Activated naive CD4-positive, alpha-beta T cell treated with anti-CD3 and anti-CD28 coated beads for 36 hours (primary cell): ENCODE measurements at regions not wholly inside any gene's neighbourhood (a gene's known extent, or its start where the extent isn't known, plus 50 kb on each side); places are given as distances from the start of the nearest gene placed in this dataset.

Source experiments
- CTCF ChIA-PET: fragments of 350-600 bp; sonication (Branson Sonifier 250); formaldehyde crosslinking; loops from one replicate; lab custom pipeline; 2021; ENCODE audit warnings: antibody characterized with exemption; lab: Charles Lee
- DNase-seq: peaks from one replicate; pipeline ENCODE4 v3.0.0-alpha.2; 2020
- H3K27ac Mint-ChIP-seq: one replicate; pipeline ENCODE4 v1.8.0; 2021; ENCODE audit warnings: mild to moderate bottlenecking, mixed read lengths
- H3K27me3 Mint-ChIP-seq: one replicate; pipeline ENCODE4 v1.8.0; 2021; ENCODE audit warnings: low read depth, mixed read lengths
- H3K36me3 Mint-ChIP-seq: one replicate; pipeline ENCODE4 v1.8.0; 2021; ENCODE audit warnings: low read depth, mixed read lengths
- H3K4me1 Mint-ChIP-seq: one replicate; pipeline ENCODE4 v1.8.0; 2021; ENCODE audit warnings: low read depth, mixed read lengths
- H3K4me3 Mint-ChIP-seq: one replicate; pipeline ENCODE4 v1.8.0; 2021; ENCODE audit warnings: mild to moderate bottlenecking, moderate library complexity, mixed read lengths
- H3K9me3 Mint-ChIP-seq: one replicate; pipeline ENCODE4 v1.8.0; 2021; ENCODE audit warnings: mixed read lengths
- intact Hi-C: fragments of 100-400 bp; cut with micrococcal nuclease; formaldehyde crosslinking; loops from one replicate; pipeline ENCODE4 v1.15.1; 2023

DNA sequence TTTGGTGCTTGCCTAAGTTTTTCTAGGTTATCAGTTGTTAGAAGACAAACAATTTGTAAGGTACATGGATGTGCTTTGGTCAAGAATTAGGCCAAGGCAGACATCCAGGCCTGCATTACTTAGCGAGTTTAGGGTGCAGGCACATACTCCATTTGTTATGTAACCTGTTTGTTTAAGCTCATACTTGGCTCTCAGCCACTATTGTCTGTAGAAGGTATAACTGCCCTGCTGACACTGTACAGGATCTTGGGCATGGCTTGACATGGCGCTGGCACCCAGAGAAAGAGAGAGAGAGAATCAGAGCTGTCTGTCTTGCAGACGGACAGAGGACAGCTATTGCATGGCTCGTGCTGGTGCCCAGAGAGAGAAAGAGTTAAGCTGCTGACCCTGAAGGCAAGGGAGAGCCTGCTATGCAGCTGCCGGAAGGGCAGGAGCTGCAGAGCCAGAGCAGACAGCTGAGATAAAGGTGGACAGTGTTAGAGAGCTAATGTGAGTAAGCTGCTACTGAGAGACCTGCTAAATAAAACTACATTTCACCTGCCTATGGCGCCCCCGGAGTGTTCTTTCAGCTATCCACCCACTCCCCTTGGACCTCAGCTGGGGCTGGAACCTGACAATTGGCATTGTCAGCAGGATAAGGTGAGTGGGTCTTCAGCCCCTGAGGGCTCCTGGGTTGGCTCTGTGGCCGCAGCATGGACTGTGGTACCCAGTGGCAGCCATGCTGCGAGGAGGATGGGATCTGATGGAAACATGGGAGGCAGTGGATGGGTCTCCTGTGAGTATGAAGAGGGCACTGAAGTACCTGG is 120.9 kb upstream of the TMEM106B start:
- intact Hi-C loops, result no loop called here
- H3K4me3 Mint-ChIP-seq, result no peak overlapping the region
- no peaks in the 10 kb centered on the region for H3K36me3 Mint-ChIP-seq
- H3K27me3 Mint-ChIP-seq, result no peaks in the 10 kb centered on the region
- DNase-seq, result no peak
- peaks cover 3% of the 10 kb centered on the region for H3K9me3 Mint-ChIP-seq
- CTCF ChIA-PET, result no interaction called here
- H3K4me1 Mint-ChIP-seq, result no peaks in the 10 kb centered on the region
- no peak overlapping the region for H3K27ac Mint-ChIP-seq

DNA sequence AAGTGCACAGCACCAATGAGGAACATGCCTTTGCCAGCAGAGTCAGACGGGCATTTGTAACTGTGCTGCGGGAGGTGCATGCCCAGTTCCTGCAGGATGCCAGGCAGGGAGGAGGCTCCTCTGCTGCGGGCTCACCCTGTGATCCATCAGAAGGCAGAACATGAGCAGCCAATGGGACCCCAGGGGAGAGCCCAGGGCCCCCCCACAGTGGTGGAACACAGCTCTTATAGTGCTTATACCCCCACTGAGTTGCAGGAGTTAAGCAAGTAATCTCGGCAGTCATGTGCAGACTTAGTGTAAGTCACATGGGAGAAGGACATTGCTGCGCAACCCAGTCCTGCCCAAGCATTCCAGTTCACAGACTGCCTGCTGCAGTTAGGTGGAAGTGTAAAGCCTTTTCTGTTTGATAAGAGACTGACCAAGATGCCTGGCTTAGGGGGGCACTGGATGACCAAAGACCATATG is 120.3 kb upstream of the TMEM106B start:
- H3K4me1 Mint-ChIP-seq, result no peaks in the 10 kb centered on the region

DNA sequence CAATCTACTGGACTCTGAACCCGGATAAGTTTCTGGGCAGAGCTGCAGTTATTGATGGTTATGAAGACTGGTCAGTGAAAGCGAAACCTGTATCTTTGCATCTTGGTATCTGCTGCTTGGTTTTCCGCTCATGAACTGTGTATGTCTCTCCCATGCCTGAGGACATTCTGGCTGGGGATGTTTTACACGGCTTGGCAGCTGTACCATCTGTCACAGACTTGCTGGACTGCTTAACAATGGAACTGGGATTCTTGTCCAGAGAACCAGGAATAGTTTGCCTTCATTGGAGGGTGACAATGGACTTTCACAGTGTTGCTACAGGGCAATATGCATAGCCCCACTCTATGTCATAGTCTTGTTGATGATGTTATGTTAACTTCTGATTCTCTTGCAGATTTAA is 119.9 kb upstream of the TMEM106B start:
- H3K9me3 Mint-ChIP-seq, result peaks cover 3% of the 10 kb centered on the region
- intact Hi-C loops, result no loop called here
- H3K4me1 Mint-ChIP-seq, result no peaks in the 10 kb centered on the region
- DNase-seq, result no peak
- H3K36me3 Mint-ChIP-seq, result no peaks in the 10 kb centered on the region
- H3K4me3 Mint-ChIP-seq, result no peak overlapping the region
- CTCF ChIA-PET, result no interaction called here
- no peaks in the 10 kb centered on the region for H3K27me3 Mint-ChIP-seq
- H3K27ac Mint-ChIP-seq, result no peak overlapping the region

More for the DNA sequence above, 120.3 kb upstream of the TMEM106B start:
- CTCF ChIA-PET, result no interaction called here
- Mint-ChIP-seq H3K9me3 (peaks cover 3% of the 10 kb centered on the region), H3K27me3 (no peaks in the 10 kb centered on the region), H3K36me3 (no peaks in the 10 kb centered on the region), H3K4me3 (no peak overlapping the region), H3K27ac (no peak overlapping the region)
- intact Hi-C loops, result no loop called here
- no peak for DNase-seq

DNA sequence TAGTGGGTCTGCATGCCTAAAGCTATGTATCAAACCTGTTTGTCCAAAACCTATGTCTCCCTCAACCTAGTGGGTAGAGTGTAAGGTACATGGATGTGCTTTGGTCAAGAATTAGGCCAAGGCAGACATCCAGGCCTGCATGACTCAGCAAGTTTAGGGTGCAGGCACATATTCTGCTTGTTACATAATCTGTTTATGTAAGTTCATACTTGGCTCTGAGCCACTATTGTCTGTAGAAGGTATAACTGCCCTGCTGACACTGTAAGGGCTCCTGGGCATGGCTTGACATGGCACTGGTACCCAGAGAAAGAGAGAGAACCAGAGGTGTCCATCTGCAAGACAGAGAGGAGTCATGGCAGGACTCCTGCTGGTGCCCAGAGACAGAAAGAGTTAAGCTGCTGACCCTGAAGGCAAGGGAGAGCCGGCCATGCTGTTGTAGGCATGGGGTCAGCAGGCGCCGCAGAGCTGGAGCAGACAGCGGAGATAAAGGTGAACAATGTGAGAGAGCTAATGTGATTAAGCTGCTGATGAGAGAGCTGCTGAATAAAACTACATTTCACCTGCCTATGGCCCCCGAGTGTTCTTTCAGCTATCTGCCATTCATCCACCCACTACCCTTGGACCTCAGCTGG is 118.5 kb upstream of the TMEM106B start:
- no peak for DNase-seq
- Mint-ChIP-seq H3K27me3 (no peaks in the 10 kb centered on the region), H3K4me3 (no peak overlapping the region), H3K9me3 (no peaks in the 10 kb centered on the region), H3K36me3 (no peaks in the 10 kb centered on the region), H3K4me1 (no peaks in the 10 kb centered on the region), H3K27ac (no peak overlapping the region)
- intact Hi-C loops, result no loop called here
- CTCF ChIA-PET, result no interaction called here

DNA sequence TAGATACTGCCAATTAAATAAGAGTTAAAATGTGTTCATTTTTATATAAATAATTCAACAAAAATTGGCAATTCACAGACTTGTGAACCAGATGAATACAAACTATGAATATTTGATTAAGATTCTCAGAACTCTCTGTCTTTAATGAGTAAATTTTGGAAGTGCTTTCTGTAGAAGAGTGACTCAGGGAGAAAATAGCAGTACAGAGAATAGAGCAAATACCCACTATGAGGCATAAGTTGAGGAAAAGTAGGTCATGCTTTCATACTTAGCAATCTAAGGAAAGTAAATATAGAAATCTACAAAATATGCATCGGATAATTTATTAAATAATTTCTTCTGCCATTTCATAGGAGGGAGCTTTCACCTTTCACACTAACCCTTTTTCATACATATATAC is 117.7 kb upstream of the TMEM106B start:
- no peak for DNase-seq
- no peaks in the 10 kb centered on the region for H3K4me1 Mint-ChIP-seq
- intact Hi-C loops, result no loop called here
- no peak overlapping the region for H3K27ac Mint-ChIP-seq
- H3K9me3 Mint-ChIP-seq, result no peaks in the 10 kb centered on the region
- no peaks in the 10 kb centered on the region for H3K27me3 Mint-ChIP-seq
- no peak overlapping the region for H3K4me3 Mint-ChIP-seq
- CTCF ChIA-PET, result no interaction called here
- H3K36me3 Mint-ChIP-seq, result no peaks in the 10 kb centered on the region

DNA sequence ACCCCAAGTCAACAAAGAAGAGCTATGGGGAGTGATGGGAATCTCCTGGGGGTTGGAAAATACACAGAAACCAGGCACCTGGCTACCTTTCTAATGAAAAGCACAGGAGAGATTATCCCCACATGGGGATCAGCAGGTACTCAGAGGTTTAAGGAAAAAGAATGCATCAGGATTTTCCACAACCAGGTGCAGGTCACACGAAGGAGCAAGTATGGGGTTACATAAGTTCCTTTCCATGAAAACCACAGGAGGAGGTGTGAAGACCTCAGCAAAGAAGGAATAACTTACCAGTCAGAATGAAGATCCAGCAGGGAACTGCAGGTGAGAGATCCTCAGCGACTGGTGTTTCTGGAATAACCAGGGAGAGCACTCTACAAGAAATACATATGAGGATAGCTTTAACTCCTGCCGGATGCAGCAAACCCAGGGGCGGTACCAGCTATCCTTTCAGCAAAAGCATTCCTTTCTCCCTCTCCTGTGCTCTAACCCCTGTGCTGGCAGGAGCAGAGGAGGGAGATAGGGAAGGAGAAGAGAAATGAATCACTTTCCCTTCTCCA is 116.7 kb upstream of the TMEM106B start:
- no peaks in the 10 kb centered on the region for H3K36me3 Mint-ChIP-seq
- peaks cover 2% of the 10 kb centered on the region for H3K9me3 Mint-ChIP-seq
- no peaks in the 10 kb centered on the region for H3K4me1 Mint-ChIP-seq
- H3K4me3 Mint-ChIP-seq, result no peak overlapping the region
- intact Hi-C loops, result no loop called here
- no peaks in the 10 kb centered on the region for H3K27me3 Mint-ChIP-seq
- H3K27ac Mint-ChIP-seq, result no peak overlapping the region
- no peak for DNase-seq
- CTCF ChIA-PET, result no interaction called here

DNA sequence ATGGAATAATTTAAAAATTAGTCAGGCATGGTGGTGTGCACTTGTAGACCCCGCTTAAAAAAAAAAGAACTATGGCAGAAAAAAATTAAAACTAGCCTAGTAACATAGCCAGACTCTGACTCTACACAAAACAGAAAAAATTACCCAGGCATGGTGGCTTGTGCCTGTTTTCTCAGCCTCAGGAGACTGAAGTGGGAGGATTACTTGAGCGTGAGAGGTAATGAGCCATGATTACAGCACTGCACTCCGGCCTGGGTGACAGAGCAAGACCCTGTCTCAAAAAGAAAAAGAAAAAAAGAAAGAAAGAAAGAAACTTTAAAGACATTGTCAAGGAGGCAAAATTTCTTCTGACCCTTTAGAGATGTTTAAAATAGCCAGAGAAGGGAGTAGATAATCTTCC is 109.0 kb upstream of the TMEM106B start:
- intact Hi-C loops, result no loop called here
- H3K27me3 Mint-ChIP-seq, result no peaks in the 10 kb centered on the region
- no peaks in the 10 kb centered on the region for H3K4me1 Mint-ChIP-seq
- no peaks in the 10 kb centered on the region for H3K36me3 Mint-ChIP-seq
- CTCF ChIA-PET, result no interaction called here
- no peak overlapping the region for H3K4me3 Mint-ChIP-seq
- H3K27ac Mint-ChIP-seq, result no peak overlapping the region
- no peak for DNase-seq
- H3K9me3 Mint-ChIP-seq, result peaks cover 11% of the 10 kb centered on the region

DNA sequence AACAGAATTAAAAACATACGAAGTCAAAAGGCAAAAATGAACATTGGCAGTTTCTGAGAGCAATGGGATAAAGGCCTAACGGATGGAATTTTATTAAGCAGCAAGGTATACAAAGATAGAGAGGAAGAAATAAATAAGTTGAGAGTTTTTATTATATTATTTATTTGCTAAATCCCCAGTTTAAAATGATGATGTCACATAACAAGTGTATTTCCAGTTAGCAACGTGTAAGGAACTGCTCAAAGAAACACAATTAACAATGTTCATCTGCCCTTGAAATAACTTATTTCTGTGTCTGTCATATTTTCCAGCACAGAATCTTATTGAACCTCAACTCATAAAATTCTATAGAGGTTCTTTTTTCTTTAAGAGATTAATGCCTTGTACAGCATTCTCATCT is 108.6 kb upstream of the TMEM106B start:
- no peak overlapping the region for H3K4me3 Mint-ChIP-seq
- no peak overlapping the region for H3K27ac Mint-ChIP-seq
- H3K36me3 Mint-ChIP-seq, result no peaks in the 10 kb centered on the region
- no peaks in the 10 kb centered on the region for H3K4me1 Mint-ChIP-seq
- H3K27me3 Mint-ChIP-seq, result no peaks in the 10 kb centered on the region
- CTCF ChIA-PET, result no interaction called here
- DNase-seq, result no peak
- H3K9me3 Mint-ChIP-seq, result peaks cover 11% of the 10 kb centered on the region
- intact Hi-C loops, result no loop called here

DNA sequence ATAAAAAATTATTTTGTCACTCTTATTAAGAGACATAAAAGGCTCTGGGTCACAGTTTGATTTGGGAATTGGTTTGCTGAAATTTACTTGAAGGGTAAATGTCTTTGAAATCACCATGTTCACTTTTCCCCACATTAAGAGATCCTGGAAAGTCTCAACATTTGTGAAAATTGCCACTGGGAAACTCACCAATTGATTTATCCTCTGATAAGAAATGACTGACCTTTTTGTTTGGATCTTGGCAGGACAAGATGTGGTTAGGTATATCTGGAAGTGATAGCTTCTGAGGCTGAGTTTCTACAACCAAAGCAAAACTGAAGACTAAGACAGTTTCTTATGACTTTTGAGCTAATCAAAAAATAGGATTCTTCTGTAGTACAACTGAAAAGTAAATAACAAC is 107.1 kb upstream of the TMEM106B start:
- Mint-ChIP-seq H3K4me3 (no peak overlapping the region), H3K9me3 (peaks cover 11% of the 10 kb centered on the region), H3K27me3 (peaks cover under 1% of the 10 kb centered on the region), H3K4me1 (no peaks in the 10 kb centered on the region), H3K36me3 (no peaks in the 10 kb centered on the region), H3K27ac (no peak overlapping the region)
- intact Hi-C loops, result no loop called here
- DNase-seq, result no peak
- CTCF ChIA-PET, result interaction anchor here (1.0 kb wide), 1 partner anchor 23 kb away, joined by 3 read pairs; no protein-coding TSS in a partner anchor

DNA sequence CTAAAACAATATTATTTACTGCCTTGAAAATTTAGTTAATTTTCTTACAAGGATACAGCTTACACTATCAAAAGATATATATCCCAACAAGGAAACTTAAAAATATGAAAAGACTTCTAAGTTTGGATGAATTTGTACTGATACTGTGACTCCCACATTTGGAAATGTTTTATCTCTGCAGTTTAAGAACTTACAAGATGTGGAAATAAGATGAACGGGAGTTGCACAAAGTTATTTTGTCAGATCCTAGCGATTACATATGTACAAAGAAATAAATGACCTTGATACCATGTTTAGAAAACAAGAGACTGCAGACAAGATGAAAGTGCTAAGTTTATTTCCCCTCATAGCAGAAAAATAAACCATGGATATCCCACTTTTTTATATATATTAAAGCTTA is 103.7 kb upstream of the TMEM106B start:
- CTCF ChIA-PET, result no interaction called here
- Mint-ChIP-seq H3K9me3 (no peaks in the 10 kb centered on the region), H3K4me1 (peaks cover 10% of the 10 kb centered on the region), H3K36me3 (no peaks in the 10 kb centered on the region), H3K27ac (no peak overlapping the region), H3K27me3 (peaks cover 17% of the 10 kb centered on the region), H3K4me3 (no peak overlapping the region)
- no peak for DNase-seq
- intact Hi-C loops, result no loop called here

DNA sequence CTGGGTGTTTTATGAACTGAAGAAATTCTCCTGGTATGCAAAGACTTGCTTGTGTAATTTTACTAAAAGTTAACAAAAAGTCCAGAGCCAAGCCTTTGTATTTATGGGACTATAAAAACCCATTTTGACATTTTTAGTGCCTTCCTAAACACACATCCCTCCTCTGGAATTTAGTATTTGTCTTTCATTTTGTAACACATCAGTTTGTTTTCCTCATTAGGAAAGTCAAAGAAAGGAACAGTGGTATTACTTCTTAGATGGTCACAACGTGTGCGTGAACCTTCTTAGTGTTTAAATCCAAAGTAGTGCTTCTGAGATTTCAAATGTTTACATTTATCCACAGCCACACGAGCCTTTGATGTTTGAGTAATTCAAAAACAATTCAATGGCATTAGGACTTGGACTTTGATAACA is 103.2 kb upstream of the TMEM106B start:
- Mint-ChIP-seq H3K4me1 (peaks cover 10% of the 10 kb centered on the region), H3K36me3 (no peaks in the 10 kb centered on the region), H3K27me3 (peaks cover 22% of the 10 kb centered on the region), H3K4me3 (no peak overlapping the region), H3K9me3 (no peaks in the 10 kb centered on the region), H3K27ac (no peak overlapping the region)
- intact Hi-C loops, result no loop called here
- CTCF ChIA-PET, result interaction anchor here (1.8 kb wide), 1 partner anchor 11 kb away, joined by 4 read pairs; no protein-coding TSS in a partner anchor
- DNase-seq, result no peak

DNA sequence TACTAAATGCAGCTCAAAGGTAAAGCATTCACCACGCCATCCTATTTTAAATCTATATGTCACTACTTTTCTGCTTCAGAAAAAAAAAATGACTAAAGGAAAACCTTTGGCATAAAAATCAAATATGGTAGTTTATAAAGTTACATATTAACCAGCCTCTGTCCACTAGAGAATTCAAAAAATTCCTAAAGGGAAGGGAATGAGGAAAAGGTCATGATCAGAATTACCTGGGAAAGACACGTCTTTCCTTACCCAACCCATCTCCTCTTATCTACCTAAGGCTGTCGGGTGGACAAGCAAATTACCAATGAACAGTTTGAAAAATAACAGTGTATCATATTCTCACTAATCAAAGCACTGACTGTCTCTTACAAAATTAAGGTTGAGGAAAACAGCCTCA is 100.7 kb upstream of the TMEM106B start:
- Mint-ChIP-seq H3K4me3 (no peak overlapping the region), H3K27me3 (peaks cover 22% of the 10 kb centered on the region), H3K27ac (no peak overlapping the region), H3K9me3 (no peaks in the 10 kb centered on the region), H3K36me3 (no peaks in the 10 kb centered on the region), H3K4me1 (peaks cover 10% of the 10 kb centered on the region)
- DNase-seq, result no peak
- CTCF ChIA-PET, result interaction anchor here (1.1 kb wide), 1 partner anchor 172 kb away, joined by 3 read pairs; no protein-coding TSS in a partner anchor
- intact Hi-C loops, result loop anchor here (5.0 kb wide), 1 partner anchor 182 kb away; no protein-coding TSS in a partner anchor
